ENCODE measurements at regions not wholly inside any gene's neighbourhood (a gene's known extent, or its start where the extent isn't known, plus 50 kb on each side); places are given as distances from the start of the nearest gene placed in this dataset.

DNA sequence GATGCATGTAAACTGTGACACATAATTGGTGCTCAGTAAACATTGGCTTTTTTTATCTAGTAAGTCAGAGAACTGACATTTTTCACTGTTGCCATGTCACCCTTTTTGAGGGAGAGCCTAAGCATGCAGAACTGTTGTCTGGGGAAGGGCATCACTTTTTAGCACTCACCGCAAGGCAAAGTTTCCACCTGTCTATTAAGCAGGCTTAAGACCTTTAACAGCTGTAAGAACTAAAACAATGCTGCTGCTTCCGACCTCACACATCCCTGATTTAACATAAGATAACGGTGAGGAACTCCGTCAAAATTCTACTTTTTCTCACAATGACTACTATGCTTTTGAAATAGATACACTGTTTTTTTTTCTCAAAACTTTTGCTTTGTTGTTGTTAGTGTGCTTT is 554.8 kb downstream of the NUF2 start:
- TF ChIP-seq, protein P1, sequence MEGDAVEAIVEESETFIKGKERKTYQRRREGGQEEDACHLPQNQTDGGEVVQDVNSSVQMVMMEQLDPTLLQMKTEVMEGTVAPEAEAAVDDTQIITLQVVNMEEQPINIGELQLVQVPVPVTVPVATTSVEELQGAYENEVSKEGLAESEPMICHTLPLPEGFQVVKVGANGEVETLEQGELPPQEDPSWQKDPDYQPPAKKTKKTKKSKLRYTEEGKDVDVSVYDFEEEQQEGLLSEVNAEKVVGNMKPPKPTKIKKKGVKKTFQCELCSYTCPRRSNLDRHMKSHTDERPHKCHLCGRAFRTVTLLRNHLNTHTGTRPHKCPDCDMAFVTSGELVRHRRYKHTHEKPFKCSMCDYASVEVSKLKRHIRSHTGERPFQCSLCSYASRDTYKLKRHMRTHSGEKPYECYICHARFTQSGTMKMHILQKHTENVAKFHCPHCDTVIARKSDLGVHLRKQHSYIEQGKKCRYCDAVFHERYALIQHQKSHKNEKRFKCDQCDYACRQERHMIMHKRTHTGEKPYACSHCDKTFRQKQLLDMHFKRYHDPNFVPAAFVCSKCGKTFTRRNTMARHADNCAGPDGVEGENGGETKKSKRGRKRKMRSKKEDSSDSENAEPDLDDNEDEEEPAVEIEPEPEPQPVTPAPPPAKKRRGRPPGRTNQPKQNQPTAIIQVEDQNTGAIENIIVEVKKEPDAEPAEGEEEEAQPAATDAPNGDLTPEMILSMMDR (conservative IDR thresholded peaks at IDR 0.05 in 1 of 2, IDR thresholded peaks at IDR 0.05 in 1 of 2; ENCODE audit: extremely low read depth in 1 of 2, insufficient read depth in 1 of 2, low read depth in 1 of 2, low read length in 2 of 2): no peak
- no peak for TF ChIP-seq EZH2 (IDR thresholded peaks at IDR 0.05; ENCODE audit: borderline replicate concordance, low read length)
